A549 (cell line): ENCODE measurements at regions not wholly inside any gene's neighbourhood (a gene's known extent, or its start where the extent isn't known, plus 50 kb on each side); places are given as distances from the start of the nearest gene placed in this dataset.
A peak's percentile ranks its signal among the peaks of the same experiment; 100 is the strongest.

Source experiments
- ATAC-seq, 2 experiments: fragments of 200-7000 bp in 1 of 2; fragments of >200 bp in 1 of 2; cut with Nextera tagmentation in 1 of 2; cut with Tn5 transposase in 1 of 2; 3 replicates each; pipeline versions ENCODE4 v1.8.0 to v1.9.1; 2018 to 2020; ENCODE audit warnings: mild to moderate bottlenecking in 1 of 2, moderate library complexity in 1 of 2
- CTCF ChIA-PET: fragments of 300-600 bp; sonication (Branson Sonifier 250); formaldehyde crosslinking; extraction: SDS; loops from one replicate; lab custom pipeline; 2021; ENCODE audit warnings: antibody characterized with exemption, inconsistent platforms; lab: Yijun Ruan, JAX
- POLR2A ChIA-PET: fragments of 350-600 bp; formaldehyde crosslinking; extraction: SDS; loops from one replicate; lab custom pipeline; 2021; ENCODE audit warnings: antibody characterized with exemption, inconsistent platforms; lab: Yijun Ruan, JAX
- DNase-seq, 2 experiments: peaks; one replicate each; pipeline versions ENCODE4 v3.0.0 to v3.0.0-alpha.2; 2011 to 2016; ENCODE audit warnings: low read depth in 1 of 2, low spot score in 1 of 2
- FAIRE-seq: peaks from 2 replicates; lab custom pipeline; 2011; peaks lifted over from hg19 to GRCh38; lab: Jason Lieb, UNC
- H3K27ac ChIP-seq, 2 experiments: fragments of >200 bp; sonication (Bioruptor Twin); formaldehyde crosslinking; 3 replicates each; pipeline ENCODE4 v1.5.1; 2016 to 2017
- H3K4me1 ChIP-seq: fragments of >200 bp; sonication (Bioruptor Twin); formaldehyde crosslinking; 3 replicates; pipeline ENCODE4 v1.6.1; 2016
- H3K4me2 ChIP-seq: fragments of >200 bp; sonication (Bioruptor Twin); formaldehyde crosslinking; 3 replicates; pipeline ENCODE4 v1.6.1; 2016
- H3K4me3 ChIP-seq: fragments of >200 bp; sonication (Bioruptor Twin); formaldehyde crosslinking; 3 replicates; pipeline ENCODE4 v1.5.1; 2016
- H3K9me3 ChIP-seq: fragments of >200 bp; sonication (Bioruptor Twin); formaldehyde crosslinking; 3 replicates; pipeline ENCODE4 v1.6.1; 2016
- CBX8 ChIP-seq: fragments of 200-600 bp; sonication (generic); IDR thresholded peaks from 2 replicates; pipeline ENCODE4 v1.6.1; 2016
- CHD4 ChIP-seq: fragments of 200-600 bp; sonication (generic); IDR thresholded peaks from 2 replicates; pipeline ENCODE4 v1.6.1; 2016; ENCODE audit warnings: antibody characterized with exemption, mild to moderate bottlenecking, borderline replicate concordance
- ESRRA ChIP-seq: fragments of 150-350 bp; IDR thresholded peaks from 2 replicates; pipeline ENCODE4 v1.6.1; 2014; ENCODE audit warnings: mild to moderate bottlenecking, low read length, borderline replicate concordance
- HOXB13 ChIP-seq: fragments of 250-450 bp; sonication (Bioruptor Pico); IDR thresholded peaks from 2 replicates; pipeline ENCODE4 v1.5.0; 2020; ENCODE audit warnings: low read depth, mild to moderate bottlenecking, moderate library complexity
- JUN ChIP-seq, 2 experiments: fragments of >200 bp; sonication (Bioruptor Twin); formaldehyde crosslinking; IDR thresholded peaks; 2 replicates in 1 of 2; 3 replicates in 1 of 2; pipeline ENCODE4 v1.6.1; 2016 to 2017
- JUNB ChIP-seq: fragments of >200 bp; sonication (Bioruptor Twin); formaldehyde crosslinking; IDR thresholded peaks from 2 replicates; pipeline ENCODE4 v1.6.1; 2016
- KDM1A ChIP-seq: fragments of 200-600 bp; sonication (generic); IDR thresholded peaks from 2 replicates; pipeline ENCODE4 v1.6.1; 2016; ENCODE audit warnings: low read depth, mild to moderate bottlenecking
- MAFK ChIP-seq: fragments of 450-650 bp; IDR thresholded peaks from 2 replicates; pipeline ENCODE4 v1.6.1; 2014; ENCODE audit not compliant: partially characterized antibody
- MAZ ChIP-seq: fragments of 150-350 bp; IDR thresholded peaks from 2 replicates; pipeline ENCODE4 v1.6.1; 2014; ENCODE audit warnings: antibody characterized with exemption, low read depth, low read length, borderline replicate concordance
- NFE2L2 ChIP-seq: fragments of 150-350 bp; conservative IDR thresholded peaks from 2 replicates; pipeline ENCODE4 v1.6.1; 2014; ENCODE audit warnings: low read length
- PHF8 ChIP-seq: fragments of 200-600 bp; sonication (generic); IDR thresholded peaks from 2 replicates; pipeline ENCODE4 v1.6.1; 2016; ENCODE audit warnings: low read depth, mild to moderate bottlenecking, antibody characterized with exemption, moderate library complexity, borderline replicate concordance
- POLR2A ChIP-seq: IDR thresholded peaks from 2 replicates; pipeline ENCODE4 v1.6.1; 2012; ENCODE audit warnings: mild to moderate bottlenecking, low read length
- RARB ChIP-seq: fragments of 250-450 bp; sonication (Bioruptor Pico); IDR thresholded peaks from 2 replicates; pipeline ENCODE4 v1.8.0; 2021; ENCODE audit warnings: mild to moderate bottlenecking, moderate library complexity
- RNF2 ChIP-seq: fragments of 200-600 bp; sonication (generic); IDR thresholded peaks from 2 replicates; pipeline ENCODE4 v1.6.1; 2016; ENCODE audit warnings: low read depth, mild to moderate bottlenecking, antibody characterized with exemption, moderate library complexity, borderline replicate concordance
- SREBF2 ChIP-seq: fragments of 450-650 bp; IDR thresholded peaks from 2 replicates; pipeline ENCODE4 v1.6.1; 2014; ENCODE audit warnings: mild to moderate bottlenecking, moderate library complexity
- ZFP36 ChIP-seq: fragments of 450-650 bp; IDR thresholded peaks from 2 replicates; pipeline ENCODE4 v1.6.1; 2014; ENCODE audit warnings: borderline replicate concordance; ENCODE audit not compliant: partially characterized antibody
- ZSCAN20 ChIP-seq: fragments of 250-450 bp; sonication (Bioruptor Pico); IDR thresholded peaks from 2 replicates; pipeline ENCODE4 v1.8.0; 2022; ENCODE audit warnings: mild to moderate bottlenecking, moderate library complexity
- WGBS: methylation state at CpG from one replicate; pipeline ENCODE4 v1.1.6; 2017; ENCODE audit errors: missing lambda C conversion rate; 5-methylcytosine and 5-hydroxymethylcytosine counted together
- TF ChIP-seq, protein P1 (sequence below): IDR thresholded peaks from 2 replicates; pipeline ENCODE4 v1.6.1; 2012; ENCODE audit warnings: low read depth, borderline replicate concordance
- TF ChIP-seq, protein P2 (sequence below): fragments of >200 bp; sonication (Bioruptor Twin); formaldehyde crosslinking; IDR thresholded peaks from 3 replicates; pipeline ENCODE4 v1.6.1; 2016
- TF ChIP-seq, protein P3 (sequence below): fragments of 150-350 bp; IDR thresholded peaks from 2 replicates; pipeline ENCODE4 v1.6.1; 2014; ENCODE audit warnings: low read depth, mild to moderate bottlenecking, low read length
- TF ChIP-seq, protein P4 (sequence below): IDR thresholded peaks from 2 replicates; pipeline ENCODE4 v1.6.1; 2012

DNA sequence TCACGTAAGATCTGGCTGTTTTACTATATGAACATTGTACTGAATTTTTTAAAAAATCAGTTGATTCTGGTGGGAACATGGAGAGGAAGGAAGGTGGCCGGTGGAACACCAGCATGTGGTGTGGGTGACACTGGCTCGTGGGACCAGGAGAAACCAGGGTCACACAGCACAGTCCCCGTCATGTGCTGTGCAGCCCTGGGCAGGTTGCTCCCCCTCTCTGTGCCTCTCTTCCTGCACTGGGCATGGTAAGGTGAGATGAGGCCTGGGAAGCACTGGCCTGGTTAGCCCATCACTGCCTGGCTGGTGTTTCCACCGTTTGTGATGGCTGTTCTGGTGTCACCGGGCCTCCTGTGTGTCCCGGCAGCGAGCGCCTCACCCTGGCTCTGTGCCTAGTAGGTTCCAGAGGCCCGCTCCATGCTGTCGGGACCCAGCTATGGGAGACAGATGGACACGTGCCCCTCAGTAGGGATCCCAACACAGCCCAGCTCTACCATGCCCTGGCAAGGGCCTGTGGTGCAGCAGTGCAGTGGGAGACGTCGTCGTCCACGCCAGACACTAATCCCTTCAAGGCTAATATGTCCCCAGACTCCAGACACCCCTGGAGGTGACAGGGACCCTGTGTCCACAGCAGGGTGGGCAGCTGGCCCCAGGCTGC is 88.2 kb upstream of the LINC01488 start:
- WGBS, result 88% methylated on average over 14 of the region's 16 CpGs

DNA sequence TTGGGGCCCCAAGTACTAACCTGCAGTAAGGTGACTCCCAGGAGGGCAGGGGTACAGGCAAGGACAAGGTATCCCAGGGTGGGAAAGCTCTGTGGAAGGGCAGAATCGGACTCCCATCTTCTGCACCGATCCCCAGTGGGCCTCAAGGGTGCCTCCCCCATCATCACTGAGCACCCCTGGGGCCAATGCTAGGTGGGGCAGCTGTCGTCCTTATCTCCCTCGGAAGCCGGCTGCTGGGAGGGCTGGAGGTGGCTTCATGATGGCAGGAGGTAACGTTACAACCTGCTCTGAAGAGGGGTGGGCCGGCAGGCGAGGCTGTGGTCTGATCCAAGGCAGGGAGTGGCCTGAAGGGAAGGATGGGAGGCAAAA is 87.6 kb upstream of the LINC01488 start:
- POLR2A ChIA-PET, result no interaction called here
- Histone ChIP-seq H3K9me3 (peaks cover 4% of the 10 kb centered on the region; the same call in 1 of the 3 replicates), H3K27ac (peak overlapping the region in 1 of 2 experiments; percentile 66; a peak in 3 of 6 replicates), H3K4me3 (no peak overlapping the region), H3K4me2 (no peak overlapping the region), H3K4me1 (no peaks in the 10 kb centered on the region)
- FAIRE-seq (no peak), DNase-seq (no peak), ATAC-seq (no peak)
- CTCF ChIA-PET, result interaction anchor here (1.3 to 2.2 kb wide), 2 partner anchors 13 to 293 kb away, joined by 4 to 5 read pairs; no protein-coding TSS in a partner anchor
- TF ChIP-seq CHD4, result no peak
- no peak for TF ChIP-seq PHF8
- TF ChIP-seq, protein P1, sequence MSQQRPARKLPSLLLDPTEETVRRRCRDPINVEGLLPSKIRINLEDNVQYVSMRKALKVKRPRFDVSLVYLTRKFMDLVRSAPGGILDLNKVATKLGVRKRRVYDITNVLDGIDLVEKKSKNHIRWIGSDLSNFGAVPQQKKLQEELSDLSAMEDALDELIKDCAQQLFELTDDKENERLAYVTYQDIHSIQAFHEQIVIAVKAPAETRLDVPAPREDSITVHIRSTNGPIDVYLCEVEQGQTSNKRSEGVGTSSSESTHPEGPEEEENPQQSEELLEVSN, result no peak
- TF ChIP-seq ZSCAN20 (CRISPR knock-in tag), result no peak
- TF ChIP-seq JUNB, result no peak
- no peak for TF ChIP-seq RNF2
- TF ChIP-seq POLR2A, result no peak
- WGBS, result 93% methylated on average over 6 of the region's 8 CpGs

More for the DNA sequence above, 88.2 kb upstream of the LINC01488 start:
- no peak for ATAC-seq
- H3K4me3 ChIP-seq, result no peak overlapping the region
- CTCF ChIA-PET, result interaction anchor here (2.2 kb wide), 1 partner anchor 292 kb away, joined by 4 read pairs; no protein-coding TSS in a partner anchor
- FAIRE-seq, result no peak
- TF ChIP-seq, protein P2, sequence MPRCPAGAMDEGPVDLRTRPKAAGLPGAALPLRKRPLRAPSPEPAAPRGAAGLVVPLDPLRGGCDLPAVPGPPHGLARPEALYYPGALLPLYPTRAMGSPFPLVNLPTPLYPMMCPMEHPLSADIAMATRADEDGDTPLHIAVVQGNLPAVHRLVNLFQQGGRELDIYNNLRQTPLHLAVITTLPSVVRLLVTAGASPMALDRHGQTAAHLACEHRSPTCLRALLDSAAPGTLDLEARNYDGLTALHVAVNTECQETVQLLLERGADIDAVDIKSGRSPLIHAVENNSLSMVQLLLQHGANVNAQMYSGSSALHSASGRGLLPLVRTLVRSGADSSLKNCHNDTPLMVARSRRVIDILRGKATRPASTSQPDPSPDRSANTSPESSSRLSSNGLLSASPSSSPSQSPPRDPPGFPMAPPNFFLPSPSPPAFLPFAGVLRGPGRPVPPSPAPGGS, result no peak
- TF ChIP-seq ESRRA (no peak), JUN (IDR thresholded peaks at IDR 0.05) (no peak), JUNB (no peak), ZFP36 (peak; percentile 7)
- TF ChIP-seq, protein P3, sequence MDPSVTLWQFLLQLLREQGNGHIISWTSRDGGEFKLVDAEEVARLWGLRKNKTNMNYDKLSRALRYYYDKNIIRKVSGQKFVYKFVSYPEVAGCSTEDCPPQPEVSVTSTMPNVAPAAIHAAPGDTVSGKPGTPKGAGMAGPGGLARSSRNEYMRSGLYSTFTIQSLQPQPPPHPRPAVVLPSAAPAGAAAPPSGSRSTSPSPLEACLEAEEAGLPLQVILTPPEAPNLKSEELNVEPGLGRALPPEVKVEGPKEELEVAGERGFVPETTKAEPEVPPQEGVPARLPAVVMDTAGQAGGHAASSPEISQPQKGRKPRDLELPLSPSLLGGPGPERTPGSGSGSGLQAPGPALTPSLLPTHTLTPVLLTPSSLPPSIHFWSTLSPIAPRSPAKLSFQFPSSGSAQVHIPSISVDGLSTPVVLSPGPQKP, result no peak
- H3K4me2 ChIP-seq, result no peak overlapping the region
- DNase-seq, result no peak
- H3K27ac ChIP-seq, result peak overlapping the region in 1 of 2 experiments; percentile 66; a peak in 1 of 6 replicates
- peaks cover 9% of the 10 kb centered on the region; the same call in 1 of the 3 replicates for H3K9me3 ChIP-seq
- POLR2A ChIA-PET, result no interaction called here
- H3K4me1 ChIP-seq, result no peaks in the 10 kb centered on the region

DNA sequence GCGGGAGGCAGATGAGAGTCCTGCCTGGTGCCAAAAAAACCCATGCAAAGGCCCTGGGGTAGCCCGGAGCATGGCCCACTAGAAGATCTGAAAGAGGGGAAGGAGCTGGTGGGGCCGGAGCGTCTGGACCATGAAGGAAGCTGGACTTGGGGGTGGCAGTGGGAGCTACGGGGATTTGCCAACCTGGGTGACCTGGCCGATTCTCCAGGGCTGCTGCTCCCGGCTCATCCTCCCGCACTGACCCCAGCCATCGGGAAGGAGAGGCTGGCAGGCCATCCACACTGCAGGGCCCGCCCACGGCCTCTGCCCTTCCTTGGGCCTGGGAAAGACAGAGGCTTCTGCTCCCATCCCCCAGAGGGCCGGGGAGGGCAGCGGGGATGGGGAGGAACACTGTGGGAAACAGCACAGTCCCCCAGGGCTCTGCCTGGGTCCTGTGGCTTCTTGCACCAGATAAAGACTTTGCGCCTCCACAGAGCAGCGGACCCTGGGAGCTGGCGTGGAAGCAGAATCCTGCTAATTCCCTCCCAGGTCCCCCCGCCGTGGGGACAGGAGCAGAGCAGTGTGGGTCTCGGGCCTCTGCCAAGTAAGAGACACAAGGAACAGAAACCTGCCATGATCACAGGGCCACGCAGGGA is 87.1 kb upstream of the LINC01488 start:
- ChIA-PET CTCF (interaction anchor here (1.3 to 2.2 kb wide), 2 partner anchors 14 to 293 kb away, joined by 4 to 5 read pairs; no protein-coding TSS in a partner anchor), POLR2A (no interaction called here)
- WGBS, result 89% methylated on average over 18 of the region's 20 CpGs
- no peak for TF ChIP-seq HOXB13 (CRISPR knock-in tag)
- no peak for TF ChIP-seq SREBF2
- no peak for TF ChIP-seq RARB (CRISPR knock-in tag)
- no peak for TF ChIP-seq NFE2L2
- no peak for TF ChIP-seq MAZ
- no peak for TF ChIP-seq MAFK
- TF ChIP-seq, protein P1, result no peak
- TF ChIP-seq, protein P4, sequence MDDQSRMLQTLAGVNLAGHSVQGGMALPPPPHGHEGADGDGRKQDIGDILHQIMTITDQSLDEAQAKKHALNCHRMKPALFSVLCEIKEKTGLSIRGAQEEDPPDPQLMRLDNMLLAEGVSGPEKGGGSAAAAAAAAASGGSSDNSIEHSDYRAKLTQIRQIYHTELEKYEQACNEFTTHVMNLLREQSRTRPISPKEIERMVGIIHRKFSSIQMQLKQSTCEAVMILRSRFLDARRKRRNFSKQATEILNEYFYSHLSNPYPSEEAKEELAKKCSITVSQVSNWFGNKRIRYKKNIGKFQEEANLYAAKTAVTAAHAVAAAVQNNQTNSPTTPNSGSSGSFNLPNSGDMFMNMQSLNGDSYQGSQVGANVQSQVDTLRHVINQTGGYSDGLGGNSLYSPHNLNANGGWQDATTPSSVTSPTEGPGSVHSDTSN, result no peak
- TF ChIP-seq CBX8, result no peak
- TF ChIP-seq KDM1A, result no peak
- peak overlapping the region in 1 of 2 experiments; percentile 66; a peak in 3 of 6 replicates for H3K27ac ChIP-seq
- DNase-seq, result no peak
- H3K4me1 ChIP-seq, result no peaks in the 10 kb centered on the region
- no peak for ATAC-seq
- no peak overlapping the region for H3K4me2 ChIP-seq
- H3K4me3 ChIP-seq, result no peak overlapping the region
- FAIRE-seq, result no peak
- peaks cover 2% of the 10 kb centered on the region; the same call in 1 of the 3 replicates for H3K9me3 ChIP-seq
